LHCN-M2 (cell line): ENCODE measurements at regions not wholly inside any gene's neighbourhood (a gene's known extent, or its start where the extent isn't known, plus 50 kb on each side); places are given as distances from the start of the nearest gene placed in this dataset.
A peak's percentile ranks its signal among the peaks of the same experiment; 100 is the strongest.
"Not testable (repeated sequence)": the region's sequence is repeated elsewhere in the genome, so short reads cannot be mapped to it uniquely, and the experiment has no call there.

ENCODE experiments used
- DNase-seq: peaks from one replicate; pipeline ENCODE4 v3.0.0-alpha.2; 2012; ENCODE audit warnings: low read depth

DNA sequence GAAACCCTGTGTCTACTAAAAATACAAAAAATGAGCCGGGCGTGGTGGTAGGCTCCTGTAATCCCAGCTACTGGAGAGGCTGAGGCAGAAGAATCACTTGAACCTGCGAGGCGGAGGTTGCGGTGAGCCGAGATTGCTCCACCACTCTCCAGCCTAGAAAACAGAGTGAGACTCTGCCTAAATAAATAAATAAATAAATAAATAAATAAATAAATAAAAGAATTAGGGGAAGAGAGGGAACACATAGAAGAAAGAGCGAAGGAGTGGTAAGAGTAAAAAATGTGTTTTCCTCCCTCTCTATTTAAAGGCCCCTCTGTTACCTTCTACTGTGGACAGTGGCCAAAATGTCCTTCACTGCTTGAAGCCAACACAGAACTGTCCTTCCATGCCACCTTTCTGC, 103.9 kb upstream of the SOX21 start:
- no peak for DNase-seq

DNA sequence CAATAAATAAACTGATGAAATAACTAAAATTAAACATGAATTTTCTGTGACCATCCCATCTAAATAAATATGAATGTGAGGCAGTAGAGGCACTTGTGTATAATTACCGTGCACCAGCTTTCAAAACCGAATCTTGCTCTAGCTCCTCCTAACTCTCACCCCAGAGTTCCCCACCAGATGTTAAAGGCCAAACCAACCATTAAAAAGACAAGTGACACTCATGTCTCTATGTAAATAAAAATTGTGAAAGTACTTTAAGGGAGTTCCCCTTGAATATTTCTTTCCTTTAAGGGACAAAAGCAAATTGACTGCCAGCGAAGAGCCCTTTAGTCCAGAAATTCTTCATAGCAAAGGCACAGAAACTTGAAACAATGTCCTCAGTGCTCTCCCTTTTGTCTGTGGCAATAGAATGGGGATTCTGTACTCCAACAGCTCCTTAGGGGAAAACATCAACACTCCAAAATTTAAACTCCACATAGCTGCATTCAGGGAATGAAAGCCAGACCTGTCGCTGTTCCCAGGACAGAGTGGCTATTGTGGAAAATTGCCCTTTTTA, 101.7 kb upstream of the SOX21 start:
- DNase-seq: no peak

DNA sequence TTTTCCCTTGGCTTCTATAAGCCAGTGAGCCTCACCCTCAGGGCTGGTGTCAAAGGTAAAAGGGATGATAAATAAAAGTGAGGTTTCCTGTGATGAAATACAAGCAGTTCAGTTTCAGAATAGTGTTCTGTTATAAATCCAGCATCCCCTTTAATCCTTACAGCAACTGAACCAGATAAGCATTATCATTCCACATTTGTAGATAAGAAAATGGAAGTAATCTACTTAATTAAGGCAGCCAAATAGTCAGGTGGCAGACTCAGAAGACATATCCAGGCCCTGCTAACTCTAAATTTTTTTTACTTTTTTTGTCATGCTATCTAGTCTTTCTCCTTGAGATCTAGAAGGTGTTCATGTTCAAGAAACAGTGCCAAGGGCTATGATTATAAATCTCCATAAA, 99.4 kb upstream of the SOX21 start:
- DNase-seq: no peak

DNA sequence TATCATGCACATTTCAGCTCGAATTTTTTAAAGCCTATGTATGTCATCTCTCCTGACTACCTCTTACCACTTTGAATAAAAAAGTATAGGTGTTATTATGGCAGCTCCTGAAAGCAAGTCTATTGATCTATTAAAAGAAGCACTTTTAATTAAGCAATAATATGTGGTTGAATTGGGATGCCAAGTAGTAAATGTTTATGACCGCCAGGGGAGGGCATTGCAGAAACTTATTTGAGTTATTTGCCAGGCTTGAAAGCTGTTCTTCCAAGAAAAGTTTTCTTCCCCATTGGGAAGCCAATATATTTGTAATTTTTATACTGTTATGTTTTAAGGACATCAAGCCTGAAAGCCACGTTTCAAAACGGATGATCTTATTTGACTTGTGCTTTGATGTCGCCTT, 88.1 kb upstream of the SOX21 start:
- DNase-seq: no peak

DNA sequence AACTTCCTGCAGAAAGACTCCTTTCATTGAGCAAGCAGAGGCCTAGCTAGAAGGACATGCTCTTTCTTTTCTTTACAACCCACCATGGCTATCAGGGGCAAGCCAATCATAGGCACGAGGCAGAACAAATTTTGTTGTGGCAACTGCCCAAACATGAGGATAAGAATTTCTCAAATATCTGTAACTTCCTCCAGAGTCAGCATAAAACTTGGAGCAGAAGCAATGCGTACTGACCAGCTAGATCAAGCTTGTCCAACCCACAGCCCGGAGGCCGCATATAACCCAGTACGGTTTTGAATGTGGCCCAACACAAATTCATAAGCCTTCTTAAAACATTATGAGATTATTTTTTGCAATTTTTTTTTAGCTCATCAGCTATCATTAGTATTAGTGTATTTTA, 87.0 kb upstream of the SOX21 start:
- no peak for DNase-seq

DNA sequence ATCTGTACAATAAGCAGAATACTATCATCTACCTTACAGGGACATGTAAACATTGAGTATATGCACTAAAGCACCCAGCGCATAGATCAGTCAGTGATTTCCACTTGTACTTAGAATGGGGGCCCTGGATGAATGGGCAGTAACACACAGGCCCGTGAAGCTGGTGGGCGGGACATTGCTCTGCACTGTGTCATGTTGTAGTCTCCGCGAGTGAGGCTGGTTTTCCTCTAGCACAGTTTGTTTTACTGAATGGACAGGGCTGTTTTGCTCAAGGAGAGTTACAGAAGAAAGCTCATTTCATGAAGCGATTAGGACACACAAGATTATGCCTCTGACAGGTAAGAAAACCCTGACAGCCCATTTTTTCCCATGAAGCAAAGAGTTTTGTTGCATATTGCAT, 86.4 kb upstream of the SOX21 start:
- DNase-seq: no peak

DNA sequence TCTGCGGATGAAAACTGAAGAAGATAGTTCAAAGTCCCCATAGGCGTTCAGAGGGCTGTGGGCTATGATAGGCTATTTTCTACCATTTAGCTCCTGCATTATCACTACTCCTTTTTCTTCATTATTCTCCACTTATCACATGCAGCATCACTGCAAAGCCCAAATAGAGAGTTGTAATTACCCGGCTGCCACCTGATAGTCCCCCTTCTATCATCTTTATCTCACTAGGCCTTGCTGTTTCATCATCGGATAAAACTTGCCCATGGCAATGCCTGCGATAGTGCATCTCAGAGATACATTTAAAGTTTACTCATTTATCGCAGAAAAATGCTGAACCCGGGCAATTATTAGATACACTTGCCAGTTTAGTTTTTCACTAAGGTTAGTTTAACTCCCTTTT, 82.9 kb upstream of the SOX21 start:
- no peak for DNase-seq

DNA sequence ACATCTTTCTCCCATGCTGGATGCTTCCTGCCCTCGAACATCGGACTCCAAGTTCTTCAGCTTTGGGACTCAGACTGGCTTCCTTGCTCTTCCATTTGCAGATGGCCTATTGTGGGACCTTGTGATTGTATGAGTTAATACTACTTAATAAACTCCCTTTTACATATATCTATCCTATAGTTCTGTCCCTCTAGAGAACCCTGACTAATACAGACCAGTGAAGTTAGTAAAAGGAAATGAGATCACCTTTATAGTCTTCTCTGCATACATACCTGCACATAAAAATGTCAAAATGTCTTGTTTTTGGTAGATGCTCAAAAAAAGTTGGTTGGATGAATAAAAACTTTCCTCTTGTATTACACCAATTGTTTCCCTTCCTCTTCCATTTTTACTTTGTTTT, 73.9 kb upstream of the SOX21 start:
- DNase-seq: not testable (repeated sequence)

DNA sequence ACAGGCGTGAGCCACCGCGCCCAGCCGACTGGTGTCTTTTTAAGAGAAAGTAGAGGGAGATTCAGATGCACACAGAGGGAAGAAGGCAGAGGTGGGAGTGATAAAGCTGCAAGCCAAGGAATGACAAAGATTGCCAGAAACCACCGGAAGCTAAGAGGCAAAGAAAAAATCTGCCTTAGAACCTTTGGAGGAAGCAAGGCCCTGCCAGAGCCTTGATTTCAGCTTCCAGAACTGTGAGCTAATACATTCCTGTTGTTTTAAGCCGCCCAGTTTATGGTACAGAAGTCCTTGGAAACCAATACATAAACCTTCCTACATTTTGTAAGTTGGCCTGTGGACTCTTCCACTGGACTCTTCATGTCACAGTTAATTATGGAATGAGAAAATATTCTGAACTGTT, 71.7 kb upstream of the SOX21 start:
- DNase-seq: no peak

DNA sequence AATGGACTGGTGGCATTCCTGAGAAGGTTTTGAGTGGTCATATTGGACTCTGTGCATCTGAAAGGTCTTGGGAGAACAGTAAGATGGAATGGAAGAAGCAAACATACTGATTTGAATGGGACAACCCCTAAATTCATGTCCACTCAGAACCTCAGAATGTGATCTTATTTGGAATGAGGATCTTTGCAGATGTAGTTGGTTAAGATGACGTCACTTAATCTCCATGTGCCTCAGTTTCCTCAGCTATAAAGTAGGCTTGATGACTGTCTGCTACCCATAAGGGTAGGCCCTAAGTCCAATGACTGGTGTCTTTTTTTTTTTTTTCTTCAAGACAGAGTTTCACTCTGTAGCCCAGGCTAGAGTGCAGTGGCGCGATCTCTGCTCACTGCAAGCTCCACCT, 71.1 kb upstream of the SOX21 start:
- no peak for DNase-seq

DNA sequence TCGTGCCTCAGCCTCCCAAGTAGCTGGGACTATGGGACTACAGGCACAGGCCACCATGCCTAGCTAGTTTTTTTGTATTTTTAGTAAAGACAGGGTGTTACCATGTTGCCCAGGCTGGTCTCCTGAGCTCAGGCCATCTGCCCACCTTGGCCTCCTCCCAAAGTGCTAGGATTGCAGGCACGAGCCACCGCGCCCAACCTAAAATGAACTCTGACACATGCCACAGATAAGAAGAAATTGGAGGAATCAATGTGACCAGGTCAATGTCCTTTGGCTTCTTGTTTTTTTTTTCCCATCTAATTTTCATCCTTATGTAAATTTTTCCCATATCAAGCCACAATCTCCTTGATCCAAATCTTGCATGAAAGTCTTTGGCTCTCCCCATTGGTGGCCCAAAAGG, 68.1 kb upstream of the SOX21 start:
- no peak for DNase-seq

DNA sequence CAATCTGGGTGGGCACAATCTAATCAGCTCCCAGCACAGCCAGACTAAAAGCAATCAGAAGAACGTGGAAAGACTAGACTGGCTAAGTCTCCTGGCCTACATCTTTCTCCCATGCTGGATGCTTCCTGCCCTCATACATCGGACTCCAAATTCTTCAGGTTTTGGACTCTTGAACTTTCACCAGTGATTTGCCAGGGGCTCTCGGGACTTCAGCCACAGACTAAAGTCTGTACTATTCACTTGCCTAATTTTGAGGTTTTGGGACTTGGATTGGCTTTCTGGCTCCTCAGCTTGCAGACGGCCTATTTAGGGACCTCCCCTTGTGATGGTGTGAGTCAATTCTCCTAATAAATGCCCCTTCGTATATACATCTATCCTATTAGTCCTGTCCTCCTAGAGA, 66.6 kb upstream of the SOX21 start:
- no peak for DNase-seq

DNA sequence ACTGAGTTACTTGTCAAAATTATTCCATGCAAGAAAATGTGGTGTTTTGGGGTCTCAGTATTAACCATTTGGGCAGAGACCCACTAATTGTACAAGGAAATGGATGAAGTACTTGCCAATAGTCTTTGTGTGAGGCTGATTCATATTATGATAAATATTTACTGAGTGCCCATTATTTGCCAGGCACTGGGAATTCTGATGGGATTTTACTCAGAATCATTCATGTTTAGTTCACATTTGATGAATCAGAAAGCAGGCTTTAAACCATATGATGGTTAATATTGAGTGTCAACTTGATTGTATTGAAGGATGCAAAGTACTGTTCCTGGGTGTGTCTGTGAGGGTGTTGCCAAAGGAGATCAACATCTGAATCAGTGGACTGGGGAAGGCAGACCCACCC, 66.2 kb upstream of the SOX21 start:
- no peak for DNase-seq

DNA sequence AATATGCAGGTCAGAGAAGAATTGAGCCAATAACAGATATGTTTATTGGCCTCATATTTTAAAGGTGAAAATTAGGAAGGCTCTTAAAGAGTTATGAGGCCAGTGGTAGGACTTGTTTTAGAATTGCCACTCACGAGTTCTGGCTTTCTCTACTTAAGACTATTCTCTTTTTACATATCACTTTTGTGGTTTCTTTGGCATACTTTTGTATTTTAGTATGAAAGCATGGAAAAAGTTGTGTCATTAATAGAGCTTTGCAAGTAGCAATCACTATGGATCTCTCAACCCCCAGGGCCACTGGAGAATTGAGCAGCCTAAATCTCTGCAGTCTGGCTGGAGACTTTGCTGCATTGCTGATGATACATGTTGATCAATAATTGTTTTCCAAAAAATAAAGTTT, 64.6 kb upstream of the SOX21 start:
- DNase-seq: no peak

DNA sequence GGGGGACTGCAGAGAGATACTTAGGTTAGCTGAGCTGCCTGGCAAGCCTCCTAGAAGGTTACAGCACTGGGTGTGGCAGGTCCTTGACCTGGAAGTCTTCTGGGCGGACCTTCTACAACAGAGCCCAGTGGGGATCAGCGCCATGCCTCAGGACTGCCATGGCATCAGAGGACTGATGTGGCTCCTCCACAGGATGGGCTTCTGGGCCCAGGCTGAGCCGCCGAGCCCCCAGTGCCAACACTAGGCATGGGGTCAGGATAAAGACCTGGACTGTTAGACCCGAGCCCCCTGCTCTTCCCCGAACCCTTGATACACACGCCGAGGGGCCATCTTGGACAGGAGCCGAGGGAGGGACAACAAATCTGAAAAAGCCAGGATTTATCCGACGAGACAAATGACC, 64.0 kb upstream of the SOX21 start:
- no peak for DNase-seq

DNA sequence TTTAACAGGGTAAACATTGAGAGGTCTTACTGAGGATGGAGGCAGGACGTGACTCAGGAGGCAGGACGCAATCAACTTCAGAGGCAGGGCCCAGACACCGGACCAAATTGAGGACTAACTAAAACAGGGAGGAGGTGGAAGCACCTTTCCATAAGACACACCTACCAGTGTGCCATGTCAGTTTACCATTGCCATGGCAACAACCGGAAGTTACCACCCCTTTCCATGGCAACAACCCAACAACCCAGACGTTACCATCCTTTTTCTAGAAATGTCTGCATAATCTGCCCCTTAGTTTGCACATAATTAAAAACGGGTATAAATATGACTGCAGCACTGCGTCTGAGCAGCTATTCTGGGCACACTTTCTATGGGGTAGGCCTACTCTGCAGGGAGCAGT, 53.5 kb upstream of the SOX21 start:
- no peak for DNase-seq

DNA sequence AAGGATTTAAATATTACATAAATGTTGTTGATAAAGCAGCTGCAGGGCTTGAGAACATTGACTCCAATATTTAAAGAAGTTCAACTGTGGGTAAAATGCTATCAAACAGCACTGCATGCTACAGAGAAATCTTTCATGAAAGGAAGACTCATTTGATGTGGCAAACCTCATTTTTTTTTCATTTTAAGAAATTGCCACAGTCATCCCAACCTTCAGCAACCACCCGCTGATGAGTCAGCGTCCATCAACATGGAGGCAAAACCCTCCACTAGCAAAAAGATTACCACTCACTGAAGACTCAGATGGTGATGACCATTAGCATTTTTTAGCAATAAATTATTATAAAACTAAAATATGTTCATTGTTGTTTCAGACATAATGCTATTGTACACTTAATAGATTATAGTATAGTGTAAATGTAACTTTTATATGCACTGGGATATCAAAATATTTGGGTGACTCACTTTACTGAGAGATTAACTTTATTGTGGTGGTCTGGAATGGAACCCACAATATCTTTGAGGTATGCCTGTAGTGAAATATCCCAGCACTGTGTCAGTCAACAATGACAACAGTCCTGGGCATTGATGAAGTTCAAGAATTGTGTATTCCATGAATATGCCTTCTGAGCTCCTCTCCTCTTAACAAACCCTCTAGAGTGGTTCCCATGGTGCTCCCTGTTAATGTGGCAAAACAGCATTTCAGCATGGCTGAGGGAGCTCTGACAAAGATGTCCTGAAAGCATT, 52.4 kb upstream of the SOX21 start:
- peak; percentile 53 for DNase-seq
